ENCODE measurements at regions not wholly inside any gene's neighbourhood (a gene's known extent, or its start where the extent isn't known, plus 50 kb on each side); places are given as distances from the start of the nearest gene placed in this dataset.

DNA sequence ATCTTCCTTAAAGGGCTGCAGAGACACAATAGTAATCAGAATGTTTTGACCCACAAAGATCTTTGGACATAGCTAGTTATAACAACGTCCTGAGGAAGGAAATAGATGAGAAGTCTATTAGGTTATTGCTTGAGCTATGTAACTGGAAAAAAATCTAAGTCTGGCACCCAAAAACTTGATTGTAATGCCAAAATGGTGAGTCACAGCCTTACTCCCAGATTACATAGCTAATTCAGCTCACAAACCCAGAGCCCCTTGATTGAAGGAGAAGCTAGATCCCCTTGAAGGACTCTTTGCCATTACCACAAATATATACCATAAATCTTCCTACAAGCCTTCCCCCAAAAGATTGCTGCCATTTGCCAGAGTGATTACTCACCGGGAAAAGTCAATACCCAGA lies 341.8 kb upstream of the KIF2A start:
- TF ChIP-seq, protein P1, sequence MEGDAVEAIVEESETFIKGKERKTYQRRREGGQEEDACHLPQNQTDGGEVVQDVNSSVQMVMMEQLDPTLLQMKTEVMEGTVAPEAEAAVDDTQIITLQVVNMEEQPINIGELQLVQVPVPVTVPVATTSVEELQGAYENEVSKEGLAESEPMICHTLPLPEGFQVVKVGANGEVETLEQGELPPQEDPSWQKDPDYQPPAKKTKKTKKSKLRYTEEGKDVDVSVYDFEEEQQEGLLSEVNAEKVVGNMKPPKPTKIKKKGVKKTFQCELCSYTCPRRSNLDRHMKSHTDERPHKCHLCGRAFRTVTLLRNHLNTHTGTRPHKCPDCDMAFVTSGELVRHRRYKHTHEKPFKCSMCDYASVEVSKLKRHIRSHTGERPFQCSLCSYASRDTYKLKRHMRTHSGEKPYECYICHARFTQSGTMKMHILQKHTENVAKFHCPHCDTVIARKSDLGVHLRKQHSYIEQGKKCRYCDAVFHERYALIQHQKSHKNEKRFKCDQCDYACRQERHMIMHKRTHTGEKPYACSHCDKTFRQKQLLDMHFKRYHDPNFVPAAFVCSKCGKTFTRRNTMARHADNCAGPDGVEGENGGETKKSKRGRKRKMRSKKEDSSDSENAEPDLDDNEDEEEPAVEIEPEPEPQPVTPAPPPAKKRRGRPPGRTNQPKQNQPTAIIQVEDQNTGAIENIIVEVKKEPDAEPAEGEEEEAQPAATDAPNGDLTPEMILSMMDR (IDR thresholded peaks at IDR 0.05) = no peak
- TF ChIP-seq POLR2A (IDR thresholded peaks at IDR 0.05) = no peak

All from lower leg skin (tissue), 3 donors.